HG02610 (cell line): ENCODE measurements at regions not wholly inside any gene's neighbourhood (a gene's known extent, or its start where the extent isn't known, plus 50 kb on each side); places are given as distances from the start of the nearest gene placed in this dataset.
"Not testable (repeated sequence)": the region's sequence is repeated elsewhere in the genome, so short reads cannot be mapped to it uniquely, and the experiment has no call there.

Experiments
- ATAC-seq: cut with Tn5 transposase; IDR thresholded peaks from one replicate; pipeline ENCODE4 v1.9.1; 2021; ENCODE audit warnings: mild to moderate bottlenecking, moderate library complexity; ENCODE audit not compliant: unreplicated experiment

GRCh38 chr11:23138761-23139160 is 278.5 kb upstream of the CCDC179 start:
- no peak for ATAC-seq

GRCh38 chr11:23143022-23143421 is 282.7 kb upstream of the CCDC179 start:
- ATAC-seq: no peak

- ATAC-seq: no peak
These were observed 291.5 kb upstream of the CCDC179 start for GRCh38 chr11:23151819-23152218.

- ATAC-seq: no peak
These were observed 295.2 kb upstream of the CCDC179 start for GRCh38 chr11:23155503-23155902.

- no peak for ATAC-seq
These were observed 303.7 kb upstream of the CCDC179 start for GRCh38 chr11:23164022-23164421.

- no peak for ATAC-seq
These were observed 306.1 kb upstream of the CCDC179 start for GRCh38 chr11:23166376-23166775.

- ATAC-seq: no peak
These were observed 319.3 kb upstream of the CCDC179 start for GRCh38 chr11:23179609-23180008.

- no peak for ATAC-seq
These were observed 320.9 kb upstream of the CCDC179 start for GRCh38 chr11:23181022-23181807.

- ATAC-seq: no peak
These were observed 332.0 kb upstream of the CCDC179 start for GRCh38 chr11:23192256-23192655.

GRCh38 chr11:23201936-23202522 is 341.8 kb upstream of the CCDC179 start:
- ATAC-seq: no peak

GRCh38 chr11:23202611-23203010 is 342.3 kb upstream of the CCDC179 start:
- ATAC-seq: no peak

- ATAC-seq: no peak
These were observed 345.0 kb upstream of the CCDC179 start for GRCh38 chr11:23205156-23205871.

- ATAC-seq: no peak
These were observed 346.6 kb upstream of the CCDC179 start for GRCh38 chr11:23206741-23207336.

GRCh38 chr11:23211221-23211620 is 350.9 kb upstream of the CCDC179 start:
- no peak for ATAC-seq

GRCh38 chr11:23212807-23213206 is 352.5 kb upstream of the CCDC179 start:
- ATAC-seq: no peak

GRCh38 chr11:23217072-23217471 is 356.8 kb upstream of the CCDC179 start:
- ATAC-seq: no peak

GRCh38 chr11:23220086-23220485 is 359.8 kb upstream of the CCDC179 start:
- not testable (repeated sequence) for ATAC-seq

- ATAC-seq: no peak
These were observed 361.1 kb upstream of the CCDC179 start for GRCh38 chr11:23221366-23221765.

GRCh38 chr11:23226331-23227077 is 366.2 kb upstream of the CCDC179 start:
- no peak for ATAC-seq

GRCh38 chr11:23227078-23227445 is 366.8 kb upstream of the CCDC179 start:
- no peak for ATAC-seq

GRCh38 chr11:23232652-23233051 is 372.4 kb upstream of the CCDC179 start:
- ATAC-seq: no peak
